GM12878 (cell line): ENCODE measurements at regions not wholly inside any gene's neighbourhood (a gene's known extent, or its start where the extent isn't known, plus 50 kb on each side); places are given as distances from the start of the nearest gene placed in this dataset.

Experiments used
- ATAC-seq: fragments of 200-7000 bp; cut with Tn5 transposase; 3 replicates; pipeline ENCODE4 v1.9.1; 2020; ENCODE audit warnings: mild to moderate bottlenecking, moderate library complexity
- BruUV-seq: library from RNA; stranded (reverse); fragments of 400-500 nt; replicated peaks from 2 replicates; lab custom pipeline; 2021; lab: Mats Ljungman, UMichigan
- CTCF ChIA-PET: fragments of 300-600 bp; sonication (Branson Sonifier 250); formaldehyde crosslinking; extraction: SDS; loops from one replicate; lab custom pipeline; 2021; ENCODE audit warnings: inconsistent platforms; lab: Yijun Ruan, JAX
- POLR2A ChIA-PET: fragments of 350-600 bp; formaldehyde crosslinking; extraction: SDS; loops from one replicate; lab custom pipeline; 2021; ENCODE audit warnings: inconsistent platforms; lab: Charles Lee
- RAD21 ChIA-PET: fragments of 300-600 bp; sonication (Branson Sonifier 250); formaldehyde crosslinking; loops from one replicate; lab custom pipeline; 2023; ENCODE audit warnings: antibody characterized with exemption; ENCODE audit not compliant: unreplicated experiment; lab: Charles Lee
- SMC1A ChIA-PET: fragments of 300-600 bp; sonication (Branson Sonifier 250); formaldehyde crosslinking; loops from one replicate; lab custom pipeline; 2023; ENCODE audit not compliant: unreplicated experiment, uncharacterized antibody; lab: Charles Lee
- DNase-seq: peaks from one replicate; pipeline ENCODE4 v3.0.0-alpha.2; 2011; ENCODE audit warnings: low read depth, low spot score
- FAIRE-seq: peaks from 3 replicates; lab custom pipeline; 2011; peaks lifted over from hg19 to GRCh38; lab: Jason Lieb, UNC
- H2AFZ ChIP-seq: 2 replicates; pipeline ENCODE4 v1.6.0; 2011; ENCODE audit warnings: low read depth, low read length, control low read depth; ENCODE audit not compliant: control insufficient read depth
- H3K27ac ChIP-seq: 2 replicates; pipeline ENCODE4 v1.5.1; 2011; ENCODE audit warnings: control low read depth; ENCODE audit not compliant: control insufficient read depth, insufficient read depth
- H3K27me3 ChIP-seq, 2 experiments: replicated peaks in 1 of 2; 2 replicates each; pipeline versions ENCODE4 v1.6.0 to v1.6.1; 2011; ENCODE audit warnings: low read length in 1 of 2; ENCODE audit not compliant: control insufficient read depth in 2 of 2, insufficient read depth in 2 of 2
- H3K36me3 ChIP-seq, 2 experiments: 2 replicates each; pipeline ENCODE4 v1.5.1; 2011; ENCODE audit warnings: low read length in 1 of 2; ENCODE audit not compliant: control insufficient read depth in 2 of 2, insufficient read depth in 2 of 2
- H3K4me1 ChIP-seq: 2 replicates; pipeline ENCODE4 v1.6.1; 2011; ENCODE audit warnings: mild to moderate bottlenecking, low read length, moderate library complexity, mixed read lengths; ENCODE audit not compliant: control insufficient read depth, insufficient read depth
- H3K4me2 ChIP-seq: 2 replicates; pipeline ENCODE4 v1.6.0; 2011; ENCODE audit warnings: control low read depth; ENCODE audit not compliant: control insufficient read depth, insufficient read depth
- H3K4me3 ChIP-seq: fragments of 200-600 bp; sonication (generic); 2 replicates; pipeline ENCODE4 v1.5.1; 2016
- H3K79me2 ChIP-seq: 2 replicates; pipeline ENCODE4 v1.6.0; 2011; ENCODE audit warnings: low read length; ENCODE audit not compliant: control insufficient read depth, insufficient read depth
- H3K9ac ChIP-seq: 2 replicates; pipeline ENCODE4 v1.8.0; 2011; ENCODE audit warnings: low read length, control low read depth, mixed read lengths; ENCODE audit not compliant: control insufficient read depth, insufficient read depth
- H3K9me3 ChIP-seq: replicated peaks from 3 replicates; pipeline ENCODE4 v1.5.1; 2011; ENCODE audit warnings: mild to moderate bottlenecking, low read length; ENCODE audit not compliant: control insufficient read depth, insufficient read depth
- H4K20me1 ChIP-seq: 2 replicates; pipeline ENCODE4 v1.6.0; 2011; ENCODE audit not compliant: control insufficient read depth, insufficient read depth
- ATF2 ChIP-seq: IDR thresholded peaks from 2 replicates; pipeline ENCODE4 v1.6.1; 2012; ENCODE audit warnings: low read length, inconsistent platforms
- ETV6 ChIP-seq, 2 experiments: fragments of 450-650 bp in 1 of 2; IDR thresholded peaks in 1 of 2; conservative IDR thresholded peaks in 1 of 2; 2 replicates each; pipeline ENCODE4 v1.6.1; 2014; ENCODE audit warnings: antibody characterized with exemption in 1 of 2, borderline replicate concordance in 1 of 2, low read depth in 1 of 2, mild to moderate bottlenecking in 1 of 2, moderate library complexity in 1 of 2
- KDM1A ChIP-seq: fragments of 200-600 bp; sonication (generic); IDR thresholded peaks from 2 replicates; pipeline ENCODE4 v1.6.1; 2016; ENCODE audit warnings: borderline replicate concordance
- MYC ChIP-seq: IDR thresholded peaks from 2 replicates; pipeline ENCODE4 v1.6.1; 2011; ENCODE audit warnings: mild to moderate bottlenecking, low read length, moderate library complexity, inconsistent platforms; ENCODE audit not compliant: insufficient read depth, insufficient replicate concordance, insufficient read length, severe bottlenecking
- WGBS: methylation state at CpG from one replicate; pipeline ENCODE4 v1.1.6; 2016; ENCODE audit warnings: low lambda C conversion rate; ENCODE audit not compliant: insufficient replicate concordance, insufficient coverage; ENCODE audit errors: missing lambda C conversion rate; 5-methylcytosine and 5-hydroxymethylcytosine counted together
- in situ Hi-C: fragments of 300-500 bp; cut with MboI; formaldehyde crosslinking; loops from 9 replicates; pipeline ENCODE4 v1.14.3; 2018; ENCODE audit warnings: mixed read lengths
- intact Hi-C: fragments of 100-400 bp; cut with micrococcal nuclease; formaldehyde crosslinking; loops from one replicate; pipeline ENCODE4 v1.14.2; 2022; ENCODE audit not compliant: unreplicated experiment

GRCh38 chr1:232267837-232268598, 361.9 kb downstream of the SIPA1L2 start:
- CTCF ChIA-PET, result no interaction called here
- no peak for FAIRE-seq
- WGBS, result 42% methylated on average over 4 of the region's 4 CpGs

More at GRCh38 chr1:232267837-232268598, 361.9 kb downstream of the SIPA1L2 start:
- H3K27ac ChIP-seq, result no peak overlapping the region
- ATAC-seq, result no peak
- no peaks in the 10 kb centered on the region; a peak in 1 of 4 replicates for H3K27me3 ChIP-seq
- H3K9me3 ChIP-seq, result no peaks in the 10 kb centered on the region
- in situ Hi-C loops, result no loop called here
- no peak for DNase-seq
- H3K4me3 ChIP-seq, result no peak overlapping the region
- H3K36me3 ChIP-seq, result no peaks in the 10 kb centered on the region
- SMC1A ChIA-PET, result no interaction called here
- RAD21 ChIA-PET, result no interaction called here
- H3K4me1 ChIP-seq, result no peaks in the 10 kb centered on the region
- intact Hi-C loops, result no loop called here
- BruUV-seq, result no TSS peak
- H2AFZ ChIP-seq, result no peak overlapping the region
- H4K20me1 ChIP-seq, result no peaks in the 10 kb centered on the region
- no peaks in the 10 kb centered on the region for H3K79me2 ChIP-seq
- H3K4me2 ChIP-seq, result no peak overlapping the region
- POLR2A ChIA-PET, result no interaction called here
- TF ChIP-seq ETV6 (conservative IDR thresholded peaks at IDR 0.05 in 1 of 2, IDR thresholded peaks at IDR 0.05 in 1 of 2; ENCODE audit: borderline replicate concordance in 1 of 2, low read depth in 1 of 2) (no peak), ATF2 (no peak), KDM1A (no peak), MYC (no peak)
- H3K9ac ChIP-seq, result no peak overlapping the region
